Fibroblast of lung (primary cell): ENCODE measurements at regions not wholly inside any gene's neighbourhood (a gene's known extent, or its start where the extent isn't known, plus 50 kb on each side); places are given as distances from the start of the nearest gene placed in this dataset.

Source experiments
- EZH2 ChIP-seq: IDR thresholded peaks from 2 replicates; pipeline ENCODE4 v1.5.1; 2012; ENCODE audit warnings: low read length, control low read depth, mild to moderate bottlenecking; ENCODE audit errors: missing control alignments
- TF ChIP-seq, protein P1 (sequence below), 2 donors: IDR thresholded peaks in 1 of 2; conservative IDR thresholded peaks in 1 of 2; 1 replicate in 1 of 2; 2 replicates in 1 of 2; pipeline ENCODE4 v1.5.1; 2011 to 2012; ENCODE audit warnings: low read length in 2 of 2, control low read depth in 1 of 2, inconsistent platforms in 1 of 2, low read depth in 1 of 2, mild to moderate bottlenecking in 1 of 2

DNA sequence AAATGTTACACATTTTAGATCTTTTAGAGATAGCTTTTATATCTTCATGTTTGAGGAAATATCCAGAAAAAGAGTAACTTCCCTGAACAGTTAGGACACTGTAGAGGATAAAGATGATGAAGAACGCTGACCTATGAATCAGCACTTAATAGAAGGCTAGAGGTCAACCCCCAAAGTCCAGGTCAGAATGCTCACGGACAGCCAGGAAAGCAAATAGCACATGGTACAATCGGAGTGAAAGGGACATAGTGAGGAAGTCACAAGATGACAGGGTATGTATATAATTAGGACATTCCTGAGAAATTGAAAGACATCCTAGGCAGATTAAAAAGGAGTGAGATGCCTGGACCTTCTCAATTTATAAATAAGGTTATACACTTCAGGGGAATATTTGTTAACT lies 55.1 kb upstream of the CNTNAP4 start:
- TF ChIP-seq, protein P1, sequence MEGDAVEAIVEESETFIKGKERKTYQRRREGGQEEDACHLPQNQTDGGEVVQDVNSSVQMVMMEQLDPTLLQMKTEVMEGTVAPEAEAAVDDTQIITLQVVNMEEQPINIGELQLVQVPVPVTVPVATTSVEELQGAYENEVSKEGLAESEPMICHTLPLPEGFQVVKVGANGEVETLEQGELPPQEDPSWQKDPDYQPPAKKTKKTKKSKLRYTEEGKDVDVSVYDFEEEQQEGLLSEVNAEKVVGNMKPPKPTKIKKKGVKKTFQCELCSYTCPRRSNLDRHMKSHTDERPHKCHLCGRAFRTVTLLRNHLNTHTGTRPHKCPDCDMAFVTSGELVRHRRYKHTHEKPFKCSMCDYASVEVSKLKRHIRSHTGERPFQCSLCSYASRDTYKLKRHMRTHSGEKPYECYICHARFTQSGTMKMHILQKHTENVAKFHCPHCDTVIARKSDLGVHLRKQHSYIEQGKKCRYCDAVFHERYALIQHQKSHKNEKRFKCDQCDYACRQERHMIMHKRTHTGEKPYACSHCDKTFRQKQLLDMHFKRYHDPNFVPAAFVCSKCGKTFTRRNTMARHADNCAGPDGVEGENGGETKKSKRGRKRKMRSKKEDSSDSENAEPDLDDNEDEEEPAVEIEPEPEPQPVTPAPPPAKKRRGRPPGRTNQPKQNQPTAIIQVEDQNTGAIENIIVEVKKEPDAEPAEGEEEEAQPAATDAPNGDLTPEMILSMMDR (conservative IDR thresholded peaks at IDR 0.05 in 1 of 2, IDR thresholded peaks at IDR 0.05 in 1 of 2; ENCODE audit: low read depth in 1 of 2, low read length in 2 of 2), result no peak
- TF ChIP-seq EZH2, result no peak
